ENCODE measurements at regions not wholly inside any gene's neighbourhood (a gene's known extent, or its start where the extent isn't known, plus 50 kb on each side); places are given as distances from the start of the nearest gene placed in this dataset.

- TF ChIP-seq CEBPB (IDR thresholded peaks at IDR 0.05) (no peak), CREB1 (IDR thresholded peaks at IDR 0.05; ENCODE audit: low read depth) (no peak), USF1 (IDR thresholded peaks at IDR 0.05) (no peak), REST (IDR thresholded peaks at IDR 0.05; ENCODE audit: low read depth) (no peak), EGR1 (IDR thresholded peaks at IDR 0.05) (no peak), RAD21 (IDR thresholded peaks at IDR 0.05; ENCODE audit: low read depth) (no peak), EP300 (IDR thresholded peaks at IDR 0.05; ENCODE audit: borderline replicate concordance) (no peak), TAF1 (IDR thresholded peaks at IDR 0.05; ENCODE audit: low read depth) (no peak), ZBTB7A (IDR thresholded peaks at IDR 0.05; ENCODE audit: low read depth) (no peak), TEAD4 (IDR thresholded peaks at IDR 0.05) (no peak), YY1 (IDR thresholded peaks at IDR 0.05; ENCODE audit: low read depth) (no peak)
- TF ChIP-seq, protein P1, sequence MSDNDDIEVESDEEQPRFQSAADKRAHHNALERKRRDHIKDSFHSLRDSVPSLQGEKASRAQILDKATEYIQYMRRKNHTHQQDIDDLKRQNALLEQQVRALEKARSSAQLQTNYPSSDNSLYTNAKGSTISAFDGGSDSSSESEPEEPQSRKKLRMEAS (IDR thresholded peaks at IDR 0.05) = no peak
These were observed 171.2 kb upstream of the ZBED5 start for GRCh38 chr11:11029027-11029426.

All from Ishikawa (cell line).